GM19238 (cell line): ENCODE measurements at regions not wholly inside any gene's neighbourhood (a gene's known extent, or its start where the extent isn't known, plus 50 kb on each side); places are given as distances from the start of the nearest gene placed in this dataset.
"Not testable (repeated sequence)": the region's sequence is repeated elsewhere in the genome, so short reads cannot be mapped to it uniquely, and the experiment has no call there.

Experiments used
- DNase-seq: peaks from one replicate; pipeline ENCODE4 v3.0.0; 2011; ENCODE audit warnings: low spot score; ENCODE audit not compliant: insufficient read length

GRCh38 chr3:70740071-70740470 is 427.6 kb upstream of the MDFIC2 start:
- no peak for DNase-seq

DNA sequence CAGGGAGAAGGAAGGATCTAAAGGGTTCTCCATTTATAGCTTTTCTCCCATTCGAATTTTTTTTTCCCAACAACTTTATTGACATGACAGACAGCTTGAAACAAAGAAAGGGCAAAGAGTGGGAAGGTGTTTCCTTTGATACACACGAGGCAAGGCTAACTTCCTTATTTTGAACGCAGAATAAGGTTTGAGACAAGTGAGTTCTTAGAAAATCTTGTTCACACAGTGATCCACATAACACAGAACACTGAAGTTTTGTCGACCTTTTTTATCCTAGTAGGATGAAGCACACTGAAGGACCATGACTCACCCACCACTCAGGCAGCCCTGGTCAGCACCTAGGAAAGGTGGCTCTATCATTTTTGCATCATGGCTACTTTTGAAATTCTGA is 425.8 kb upstream of the MDFIC2 start:
- no peak for DNase-seq

GRCh38 chr3:70737666-70738290 is 425.3 kb upstream of the MDFIC2 start:
- no peak for DNase-seq

GRCh38 chr3:70736009-70736408 is 423.6 kb upstream of the MDFIC2 start:
- no peak for DNase-seq

DNA sequence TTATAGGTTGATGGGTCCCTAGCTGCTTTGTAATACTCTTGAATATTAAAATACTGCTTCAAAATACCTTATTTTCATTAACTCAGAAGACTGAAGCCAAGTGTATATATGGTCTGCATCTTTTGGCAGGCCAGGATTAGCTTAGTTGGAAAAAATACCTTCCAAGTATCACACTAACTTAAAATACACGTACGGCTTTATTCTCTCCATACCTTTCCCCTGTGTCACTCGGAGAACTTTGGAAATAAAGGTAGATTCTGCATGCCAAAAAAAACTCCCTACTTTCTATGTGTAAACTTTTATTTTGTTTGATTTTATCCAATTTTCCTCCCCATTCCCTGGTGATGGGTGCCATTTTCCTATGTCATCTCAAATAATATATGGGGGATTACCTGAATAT is 422.3 kb upstream of the MDFIC2 start:
- DNase-seq: no peak

- no peak for DNase-seq
Observed at GRCh38 chr3:70731046-70731445, 418.6 kb upstream of the MDFIC2 start.

DNA sequence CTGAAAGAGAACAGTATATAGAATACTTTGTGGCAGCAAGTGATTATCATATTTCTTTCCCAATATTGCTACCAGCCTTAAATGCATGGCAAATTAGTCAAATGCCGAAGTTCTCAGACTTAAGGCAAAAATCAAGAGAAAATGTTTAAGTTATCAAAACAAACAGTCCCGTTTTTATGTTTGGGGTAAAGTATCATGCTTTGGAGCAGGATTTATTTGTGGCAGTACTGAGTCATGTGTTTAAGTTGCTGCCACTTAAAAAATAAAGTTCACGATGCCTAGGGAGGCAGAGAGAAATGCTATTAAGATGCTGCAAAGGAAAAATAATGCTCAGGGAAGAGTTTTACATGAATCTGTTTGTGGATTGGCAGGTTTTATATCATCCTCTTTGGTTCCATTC is 417.4 kb upstream of the MDFIC2 start:
- no peak for DNase-seq

DNA sequence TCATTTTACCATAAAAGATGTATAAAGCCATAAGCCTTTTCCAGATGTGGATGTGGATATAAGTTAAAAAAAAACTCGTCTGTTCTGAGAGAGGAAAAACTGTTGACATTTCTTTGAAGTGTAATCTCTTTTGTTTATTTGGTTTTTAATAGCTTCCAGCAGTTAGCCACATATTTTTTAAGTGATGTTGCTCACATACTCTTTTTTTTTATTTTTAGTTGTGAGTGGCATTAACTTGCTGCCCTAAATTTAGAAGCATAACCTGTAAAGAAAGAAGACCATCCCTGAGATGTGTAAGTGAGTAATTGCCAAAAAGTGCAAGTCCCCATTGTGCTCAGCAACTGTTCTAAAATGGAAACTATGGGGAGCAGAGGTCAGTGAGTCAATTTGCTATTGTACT is 415.9 kb upstream of the MDFIC2 start:
- no peak for DNase-seq

DNA sequence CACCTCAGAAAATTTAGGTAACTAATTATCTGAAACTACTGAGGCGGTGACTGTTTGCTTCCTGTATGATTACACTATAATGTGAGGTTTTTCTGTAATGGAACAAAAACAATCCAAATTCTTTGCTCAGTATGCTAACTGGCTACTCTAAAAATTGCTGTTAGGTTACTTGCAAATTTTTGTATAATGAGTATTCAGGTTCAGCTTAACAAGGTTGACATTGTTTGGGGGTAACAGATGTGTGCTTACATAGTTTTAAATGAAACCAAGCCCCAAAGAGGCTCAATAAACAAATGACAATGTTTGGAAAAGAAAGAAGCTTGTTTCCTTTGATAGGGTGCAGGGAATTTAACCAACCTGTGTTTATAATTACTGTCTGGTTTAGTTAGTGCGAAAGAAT is 414.5 kb upstream of the MDFIC2 start:
- no peak for DNase-seq

DNA sequence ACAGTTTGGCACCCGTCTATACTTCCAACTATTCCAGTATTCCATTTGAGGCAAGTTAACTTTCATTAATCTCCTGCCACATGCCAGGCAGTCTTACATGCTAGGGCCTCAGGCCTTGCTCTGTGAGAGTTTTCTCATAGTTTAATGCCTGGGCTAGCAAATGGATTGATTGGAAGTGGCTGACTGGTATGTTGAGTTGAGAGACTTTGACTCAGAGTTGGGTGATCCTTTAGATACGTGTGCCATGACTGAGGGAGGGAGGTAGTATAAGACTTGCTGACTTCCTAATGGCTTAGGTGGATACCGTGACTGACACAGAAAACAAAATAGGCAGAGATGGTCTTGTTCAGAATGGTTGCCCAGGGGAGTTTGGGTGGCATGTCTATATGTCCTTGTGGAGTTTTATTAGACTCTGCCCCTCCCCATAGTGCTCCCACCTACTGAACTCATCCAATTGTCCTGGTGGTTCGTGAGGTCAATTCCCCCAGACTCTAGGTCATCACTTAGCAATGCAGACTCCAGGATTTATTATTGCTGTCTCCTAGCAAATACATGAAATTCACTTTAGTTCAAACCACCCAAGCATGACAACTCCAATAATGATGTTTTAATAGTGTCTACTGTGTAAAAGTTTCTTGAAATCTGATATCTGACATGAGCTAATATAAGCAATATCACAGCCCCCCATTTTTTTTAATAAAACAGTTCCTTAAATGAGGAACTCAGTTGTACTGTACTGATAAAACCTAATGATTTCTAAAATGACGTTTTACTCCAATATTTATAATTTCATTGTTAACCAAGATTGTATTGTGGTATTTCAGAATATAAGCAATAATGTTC is 413.9 kb upstream of the MDFIC2 start:
- no peak for DNase-seq

GRCh38 chr3:70722018-70722417 is 409.6 kb upstream of the MDFIC2 start:
- DNase-seq: no peak

GRCh38 chr3:70716832-70717231 is 404.4 kb upstream of the MDFIC2 start:
- no peak for DNase-seq

DNA sequence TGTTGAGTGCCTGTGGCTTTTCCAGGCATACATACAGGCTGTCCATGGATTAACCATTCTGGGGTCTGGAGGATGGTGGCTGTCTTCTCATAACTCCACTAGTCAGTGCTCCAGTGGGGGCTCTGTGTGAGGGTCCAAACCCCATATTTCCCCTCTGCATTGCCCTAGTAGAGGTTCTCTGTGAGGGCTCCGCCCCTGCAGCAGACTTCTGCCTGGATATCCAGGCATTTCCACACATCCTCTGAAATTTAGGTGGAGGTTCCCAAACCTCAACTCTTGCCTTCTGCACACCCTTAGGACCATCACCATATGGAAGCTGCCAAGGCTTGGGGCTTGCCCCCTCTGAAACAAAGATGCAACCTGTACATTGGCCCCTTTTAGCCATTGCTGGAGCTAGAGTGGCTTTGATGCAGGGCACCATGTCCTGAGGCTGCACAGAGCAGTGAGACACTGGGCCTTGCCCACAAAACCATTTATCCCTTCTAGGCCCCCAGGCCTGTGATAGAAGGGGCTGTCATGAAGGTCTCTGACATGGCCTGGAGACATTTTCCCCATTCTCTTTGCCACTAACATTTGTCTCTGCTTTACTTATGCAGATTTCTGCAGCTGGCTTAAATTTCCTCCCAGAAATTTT is 400.1 kb upstream of the MDFIC2 start:
- no peak for DNase-seq

GRCh38 chr3:70703305-70704102 is 391.1 kb upstream of the MDFIC2 start:
- DNase-seq: no peak

- DNase-seq: no peak
Observed at GRCh38 chr3:70702132-70702531, 389.7 kb upstream of the MDFIC2 start.

DNA sequence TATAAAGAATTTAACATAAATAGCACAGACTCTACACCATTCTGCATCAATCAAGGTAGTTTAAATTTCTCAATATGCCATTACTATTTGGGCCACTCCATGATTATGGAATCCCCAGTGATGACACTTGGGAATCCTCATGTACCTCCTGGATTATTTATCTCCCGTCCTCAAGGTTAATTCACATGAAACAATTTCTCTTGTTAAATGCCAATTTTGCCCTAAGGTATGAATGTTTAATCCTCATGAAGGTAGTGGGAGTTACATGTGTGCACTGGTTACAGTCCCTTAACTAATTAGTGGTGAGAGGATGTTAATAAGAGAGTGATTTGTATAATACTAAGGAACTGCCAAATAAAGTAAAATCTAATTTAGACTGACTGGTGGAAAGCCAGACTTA is 372.3 kb upstream of the MDFIC2 start:
- DNase-seq: no peak

- DNase-seq: not testable (repeated sequence)
Observed at GRCh38 chr3:70675810-70676209, 363.4 kb upstream of the MDFIC2 start.

- DNase-seq: no peak
Observed at GRCh38 chr3:70658513-70659310, 346.3 kb upstream of the MDFIC2 start.

DNA sequence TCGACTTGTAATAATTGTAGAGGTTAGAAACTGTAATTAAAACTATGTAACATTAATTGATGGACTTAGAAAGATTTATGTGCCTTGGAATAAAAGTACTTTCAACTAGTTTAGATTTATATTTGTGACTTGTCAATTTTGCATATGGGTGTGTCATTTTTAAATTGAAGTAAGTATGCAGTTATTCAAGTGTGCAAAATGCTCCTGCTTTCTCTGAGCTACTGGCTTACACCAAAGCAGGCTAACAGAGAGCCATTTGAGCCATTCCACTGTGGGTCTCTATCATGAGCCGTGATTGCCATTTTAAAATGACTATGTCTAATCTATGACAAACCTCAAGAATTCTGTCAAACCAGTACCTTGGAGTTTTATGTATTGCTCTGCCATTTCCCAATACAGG is 345.0 kb upstream of the MDFIC2 start:
- no peak for DNase-seq

DNA sequence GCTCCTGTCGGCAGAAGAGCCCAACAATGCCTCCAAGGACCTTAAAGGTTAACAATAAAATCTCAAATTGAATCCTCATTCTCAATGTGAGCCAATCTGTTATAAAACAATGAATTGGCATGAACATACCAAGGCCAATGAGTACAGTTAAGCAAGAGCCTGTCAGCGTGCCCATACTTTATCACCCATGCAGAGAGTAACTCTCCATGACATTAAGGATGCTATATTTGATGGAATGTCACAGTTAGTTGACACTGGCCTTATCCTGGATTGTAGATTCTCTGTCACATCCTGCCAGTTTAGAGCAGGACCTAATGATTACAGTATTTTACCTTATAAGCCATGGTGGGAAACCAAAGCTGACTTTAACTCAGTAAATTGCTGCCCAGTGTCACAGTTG is 335.4 kb upstream of the MDFIC2 start:
- no peak for DNase-seq

DNA sequence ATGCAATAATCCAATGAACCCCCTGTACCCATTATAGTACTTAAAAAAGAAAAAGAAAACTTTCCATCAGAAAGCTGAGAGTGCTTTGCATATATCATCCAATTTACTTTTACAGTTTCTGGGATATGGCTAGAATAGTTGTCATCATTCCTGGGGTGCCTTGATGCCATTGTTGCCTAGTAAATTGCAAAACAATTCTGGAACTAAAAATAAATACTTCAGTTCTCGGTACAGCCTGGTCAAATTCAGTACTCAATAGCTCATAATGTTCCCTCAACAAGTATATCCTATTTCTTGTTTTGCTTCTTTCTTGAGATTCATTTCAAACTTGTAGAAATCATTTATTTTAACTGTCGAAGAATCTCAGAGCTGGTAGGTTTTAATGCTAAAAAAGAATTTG is 334.7 kb upstream of the MDFIC2 start:
- DNase-seq: no peak
